ENCODE measurements at regions not wholly inside any gene's neighbourhood (a gene's known extent, or its start where the extent isn't known, plus 50 kb on each side); places are given as distances from the start of the nearest gene placed in this dataset.

DNA sequence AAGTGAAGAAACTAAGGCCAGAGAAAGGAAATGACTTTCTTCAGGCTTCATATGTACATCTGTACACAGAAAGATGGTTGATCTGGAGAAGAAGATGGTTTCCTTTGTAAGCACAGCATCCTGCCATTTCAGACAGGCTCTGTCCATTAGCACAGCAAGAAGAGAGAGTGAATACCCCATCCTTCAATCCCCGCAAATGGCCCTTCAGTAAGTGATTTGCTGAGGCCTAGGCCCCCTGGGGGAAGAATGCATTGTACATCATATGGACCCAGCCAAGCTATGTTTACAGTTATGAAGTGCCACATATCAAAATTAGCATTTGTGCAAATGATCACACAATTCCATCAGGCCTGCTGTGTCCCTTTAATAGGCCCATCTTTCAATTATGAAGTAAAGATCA lies 657.4 kb downstream of the BRINP1 start:
- TF ChIP-seq, protein P1, sequence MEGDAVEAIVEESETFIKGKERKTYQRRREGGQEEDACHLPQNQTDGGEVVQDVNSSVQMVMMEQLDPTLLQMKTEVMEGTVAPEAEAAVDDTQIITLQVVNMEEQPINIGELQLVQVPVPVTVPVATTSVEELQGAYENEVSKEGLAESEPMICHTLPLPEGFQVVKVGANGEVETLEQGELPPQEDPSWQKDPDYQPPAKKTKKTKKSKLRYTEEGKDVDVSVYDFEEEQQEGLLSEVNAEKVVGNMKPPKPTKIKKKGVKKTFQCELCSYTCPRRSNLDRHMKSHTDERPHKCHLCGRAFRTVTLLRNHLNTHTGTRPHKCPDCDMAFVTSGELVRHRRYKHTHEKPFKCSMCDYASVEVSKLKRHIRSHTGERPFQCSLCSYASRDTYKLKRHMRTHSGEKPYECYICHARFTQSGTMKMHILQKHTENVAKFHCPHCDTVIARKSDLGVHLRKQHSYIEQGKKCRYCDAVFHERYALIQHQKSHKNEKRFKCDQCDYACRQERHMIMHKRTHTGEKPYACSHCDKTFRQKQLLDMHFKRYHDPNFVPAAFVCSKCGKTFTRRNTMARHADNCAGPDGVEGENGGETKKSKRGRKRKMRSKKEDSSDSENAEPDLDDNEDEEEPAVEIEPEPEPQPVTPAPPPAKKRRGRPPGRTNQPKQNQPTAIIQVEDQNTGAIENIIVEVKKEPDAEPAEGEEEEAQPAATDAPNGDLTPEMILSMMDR (IDR thresholded peaks at IDR 0.05) = no peak
- TF ChIP-seq TCF7L2 (IDR thresholded peaks at IDR 0.05; ENCODE audit: low read depth, low read length) = no peak
- TF ChIP-seq, protein P2, sequence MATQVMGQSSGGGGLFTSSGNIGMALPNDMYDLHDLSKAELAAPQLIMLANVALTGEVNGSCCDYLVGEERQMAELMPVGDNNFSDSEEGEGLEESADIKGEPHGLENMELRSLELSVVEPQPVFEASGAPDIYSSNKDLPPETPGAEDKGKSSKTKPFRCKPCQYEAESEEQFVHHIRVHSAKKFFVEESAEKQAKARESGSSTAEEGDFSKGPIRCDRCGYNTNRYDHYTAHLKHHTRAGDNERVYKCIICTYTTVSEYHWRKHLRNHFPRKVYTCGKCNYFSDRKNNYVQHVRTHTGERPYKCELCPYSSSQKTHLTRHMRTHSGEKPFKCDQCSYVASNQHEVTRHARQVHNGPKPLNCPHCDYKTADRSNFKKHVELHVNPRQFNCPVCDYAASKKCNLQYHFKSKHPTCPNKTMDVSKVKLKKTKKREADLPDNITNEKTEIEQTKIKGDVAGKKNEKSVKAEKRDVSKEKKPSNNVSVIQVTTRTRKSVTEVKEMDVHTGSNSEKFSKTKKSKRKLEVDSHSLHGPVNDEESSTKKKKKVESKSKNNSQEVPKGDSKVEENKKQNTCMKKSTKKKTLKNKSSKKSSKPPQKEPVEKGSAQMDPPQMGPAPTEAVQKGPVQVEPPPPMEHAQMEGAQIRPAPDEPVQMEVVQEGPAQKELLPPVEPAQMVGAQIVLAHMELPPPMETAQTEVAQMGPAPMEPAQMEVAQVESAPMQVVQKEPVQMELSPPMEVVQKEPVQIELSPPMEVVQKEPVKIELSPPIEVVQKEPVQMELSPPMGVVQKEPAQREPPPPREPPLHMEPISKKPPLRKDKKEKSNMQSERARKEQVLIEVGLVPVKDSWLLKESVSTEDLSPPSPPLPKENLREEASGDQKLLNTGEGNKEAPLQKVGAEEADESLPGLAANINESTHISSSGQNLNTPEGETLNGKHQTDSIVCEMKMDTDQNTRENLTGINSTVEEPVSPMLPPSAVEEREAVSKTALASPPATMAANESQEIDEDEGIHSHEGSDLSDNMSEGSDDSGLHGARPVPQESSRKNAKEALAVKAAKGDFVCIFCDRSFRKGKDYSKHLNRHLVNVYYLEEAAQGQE (IDR thresholded peaks at IDR 0.05; ENCODE audit: insufficient read depth in 1 of 2, low read depth in 2 of 2, low read length in 1 of 2) = no peak
- TF ChIP-seq POLR2AphosphoS5 (IDR thresholded peaks at IDR 0.05; ENCODE audit: low read depth, low read length) = no peak
- TF ChIP-seq SIN3A (IDR thresholded peaks at IDR 0.05; ENCODE audit: borderline replicate concordance, insufficient read depth, low read depth, low read length) = no peak

All from Panc1 (cell line).